GM20000 (cell line): ENCODE measurements at regions not wholly inside any gene's neighbourhood (a gene's known extent, or its start where the extent isn't known, plus 50 kb on each side); places are given as distances from the start of the nearest gene placed in this dataset.
"Not testable (repeated sequence)": the region's sequence is repeated elsewhere in the genome, so short reads cannot be mapped to it uniquely, and the experiment has no call there.

Experiments
- DNase-seq: peaks from one replicate; pipeline ENCODE4 v3.0.0; 2012; ENCODE audit warnings: low spot score
- TF ChIP-seq, protein P1 (sequence below): IDR thresholded peaks from 2 replicates; pipeline ENCODE4 v1.5.1; 2012; ENCODE audit warnings: mild to moderate bottlenecking, control low read depth; ENCODE audit errors: extremely low read depth, missing control alignments

DNA sequence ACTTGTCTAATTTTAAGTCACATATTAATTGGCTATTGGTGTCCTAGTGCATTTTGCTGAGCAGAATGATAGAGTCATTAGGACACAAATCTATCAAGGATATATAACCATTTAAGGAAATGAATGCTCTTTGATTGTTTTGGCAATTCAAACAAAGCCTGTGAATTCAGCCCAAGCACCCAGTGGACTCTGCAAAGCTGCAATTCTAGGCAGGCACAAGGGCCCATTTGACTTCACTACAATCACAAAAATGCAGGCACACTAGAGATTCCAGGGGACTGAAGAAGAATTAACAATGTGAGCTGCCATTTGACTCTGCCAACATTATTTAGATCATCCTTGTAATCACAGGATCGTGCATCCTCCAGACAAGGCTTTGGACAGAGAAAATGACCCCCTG, 544.2 kb upstream of the PHF14 start:
- TF ChIP-seq, protein P1, sequence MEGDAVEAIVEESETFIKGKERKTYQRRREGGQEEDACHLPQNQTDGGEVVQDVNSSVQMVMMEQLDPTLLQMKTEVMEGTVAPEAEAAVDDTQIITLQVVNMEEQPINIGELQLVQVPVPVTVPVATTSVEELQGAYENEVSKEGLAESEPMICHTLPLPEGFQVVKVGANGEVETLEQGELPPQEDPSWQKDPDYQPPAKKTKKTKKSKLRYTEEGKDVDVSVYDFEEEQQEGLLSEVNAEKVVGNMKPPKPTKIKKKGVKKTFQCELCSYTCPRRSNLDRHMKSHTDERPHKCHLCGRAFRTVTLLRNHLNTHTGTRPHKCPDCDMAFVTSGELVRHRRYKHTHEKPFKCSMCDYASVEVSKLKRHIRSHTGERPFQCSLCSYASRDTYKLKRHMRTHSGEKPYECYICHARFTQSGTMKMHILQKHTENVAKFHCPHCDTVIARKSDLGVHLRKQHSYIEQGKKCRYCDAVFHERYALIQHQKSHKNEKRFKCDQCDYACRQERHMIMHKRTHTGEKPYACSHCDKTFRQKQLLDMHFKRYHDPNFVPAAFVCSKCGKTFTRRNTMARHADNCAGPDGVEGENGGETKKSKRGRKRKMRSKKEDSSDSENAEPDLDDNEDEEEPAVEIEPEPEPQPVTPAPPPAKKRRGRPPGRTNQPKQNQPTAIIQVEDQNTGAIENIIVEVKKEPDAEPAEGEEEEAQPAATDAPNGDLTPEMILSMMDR = no peak
- no peak for DNase-seq

DNA sequence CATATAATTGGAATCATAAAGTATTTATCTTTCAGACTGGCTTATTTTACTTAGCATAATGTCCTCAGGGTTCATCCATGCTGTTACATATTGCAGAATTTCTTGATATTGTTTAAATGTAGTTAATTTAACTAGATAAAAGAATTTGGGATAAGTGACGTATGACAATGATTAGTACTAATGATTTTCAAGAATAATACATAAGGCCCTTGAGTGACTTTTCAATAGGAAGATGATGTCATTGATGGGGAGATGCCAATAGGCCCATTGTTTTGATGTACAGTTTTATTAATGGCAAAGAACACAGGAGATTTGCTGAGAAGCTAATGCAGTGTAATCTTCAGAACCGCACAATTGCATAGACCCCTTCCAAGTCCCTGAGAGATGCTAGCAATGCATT, 537.4 kb upstream of the PHF14 start:
- TF ChIP-seq, protein P1 = no peak
- DNase-seq = no peak

DNA sequence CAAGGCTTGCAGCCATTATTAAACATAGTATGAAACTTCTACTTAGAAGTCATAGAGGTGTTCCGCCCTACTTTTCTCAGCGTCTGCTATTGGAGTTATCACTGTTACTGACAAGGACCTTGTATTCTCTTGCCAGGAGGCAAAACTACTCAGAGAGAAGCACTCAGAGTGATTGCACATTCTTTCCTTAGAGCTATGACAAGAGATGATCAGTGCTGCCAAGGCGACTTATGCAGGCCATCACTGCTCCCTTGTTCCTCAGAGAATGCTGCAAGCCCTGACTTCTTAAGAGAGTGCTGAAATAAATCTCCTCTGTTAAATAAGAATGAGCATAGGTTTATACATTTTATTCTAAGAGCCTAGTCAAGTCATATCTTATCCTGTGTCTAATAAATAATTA, 534.6 kb upstream of the PHF14 start:
- TF ChIP-seq, protein P1 = no peak
- DNase-seq = no peak

DNA sequence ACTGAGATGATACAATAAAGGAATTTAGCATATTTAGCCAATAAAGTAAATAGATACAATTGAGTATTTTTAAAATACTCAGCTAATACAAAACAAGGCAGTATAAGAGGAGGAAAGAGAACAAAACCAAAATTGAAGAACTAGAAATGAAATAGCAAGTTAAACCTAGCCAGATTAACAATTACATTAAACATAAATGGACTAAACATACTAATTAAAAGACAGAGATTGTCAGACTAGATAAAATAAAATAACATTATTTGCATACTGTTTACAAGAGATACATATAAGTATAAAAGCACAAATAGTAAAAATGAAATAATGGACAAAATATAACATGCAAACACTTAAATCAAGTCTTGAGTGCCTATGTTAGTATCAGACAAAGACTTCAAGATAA, 517.7 kb upstream of the PHF14 start:
- TF ChIP-seq, protein P1 = no peak
- no peak for DNase-seq

DNA sequence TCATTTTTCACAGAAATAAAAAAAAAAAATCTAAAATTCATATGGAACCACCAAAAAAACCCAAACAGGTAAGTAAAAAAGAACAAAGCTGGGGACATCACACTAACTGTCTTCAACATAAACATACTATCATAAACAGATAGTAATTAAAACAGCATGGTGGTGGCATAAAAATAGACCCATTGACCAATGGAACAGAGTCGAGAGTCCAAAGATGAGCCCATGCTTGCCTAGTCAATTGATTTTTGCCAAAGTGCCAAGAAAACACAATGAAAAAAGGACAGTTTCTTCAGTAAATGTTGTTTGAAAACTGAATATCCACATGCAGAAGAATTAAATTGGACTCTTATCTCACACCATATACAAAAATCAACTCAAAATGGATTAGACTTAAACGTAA, 513.2 kb upstream of the PHF14 start:
- TF ChIP-seq, protein P1 = no peak
- DNase-seq = no peak

DNA sequence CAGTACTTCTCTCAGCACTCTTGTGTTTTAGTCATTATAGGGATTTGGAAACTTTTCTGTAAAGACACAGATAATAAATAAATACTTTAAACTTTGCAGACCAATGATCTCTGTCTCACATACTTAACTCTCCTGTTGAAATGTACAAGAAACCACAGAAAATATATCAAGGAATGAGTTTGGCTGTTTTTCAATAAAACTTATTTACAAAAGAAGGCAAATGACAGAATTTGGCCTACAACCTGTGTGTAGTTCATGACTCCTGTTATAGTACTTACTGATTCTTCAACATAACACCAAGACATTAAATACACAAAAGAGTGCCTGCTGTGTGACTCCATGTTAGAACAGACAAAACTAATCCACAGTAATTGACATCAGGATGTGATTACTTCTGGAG, 510.0 kb upstream of the PHF14 start:
- no peak for DNase-seq

DNA sequence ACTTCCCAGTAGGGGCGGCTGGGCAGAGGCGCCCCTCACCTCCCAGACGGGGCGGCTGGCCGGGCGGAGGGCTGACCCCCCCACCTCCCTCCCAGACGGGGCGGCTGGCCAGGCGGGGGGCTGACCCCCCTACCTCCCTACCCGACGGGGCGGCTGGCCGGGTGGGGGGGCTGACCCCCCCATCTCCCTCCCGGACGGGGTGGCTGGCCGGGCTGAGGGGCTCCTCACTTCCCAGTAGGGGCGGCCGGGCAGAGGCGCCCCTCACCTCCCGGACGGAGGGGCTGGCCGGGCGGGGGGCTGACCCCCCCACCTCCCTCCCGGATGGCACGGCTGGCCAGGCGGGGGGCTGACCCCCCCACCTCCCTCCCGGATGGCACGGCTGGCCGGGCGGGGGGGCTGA, 508.1 kb upstream of the PHF14 start:
- not testable (repeated sequence) for DNase-seq

More for the DNA sequence above, 510.0 kb upstream of the PHF14 start:
- TF ChIP-seq, protein P1 = no peak

DNA sequence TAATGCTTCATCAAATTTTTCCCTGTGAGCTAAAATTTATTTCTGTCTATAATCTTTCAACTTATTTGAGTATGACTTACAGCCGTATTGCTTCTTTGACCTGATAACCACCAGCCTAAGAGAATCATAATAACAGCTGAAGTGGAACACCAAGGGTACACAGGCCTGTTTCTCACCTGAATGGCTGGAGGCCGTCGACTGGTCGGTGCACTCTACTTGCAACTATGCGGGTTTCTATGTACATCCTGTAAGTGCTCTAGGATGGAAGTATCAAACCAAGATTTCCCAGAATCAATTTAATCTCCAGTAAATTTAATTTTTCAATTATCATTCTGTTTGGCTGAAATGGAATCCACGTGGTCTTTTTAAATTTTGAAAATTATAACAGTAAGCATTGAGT, 504.8 kb upstream of the PHF14 start:
- no peak for DNase-seq
- TF ChIP-seq, protein P1 = no peak
